ENCODE measurements at regions not wholly inside any gene's neighbourhood (a gene's known extent, or its start where the extent isn't known, plus 50 kb on each side); places are given as distances from the start of the nearest gene placed in this dataset.
"Not testable (repeated sequence)": the region's sequence is repeated elsewhere in the genome, so short reads cannot be mapped to it uniquely, and the experiment has no call there.

- DNase-seq (ENCODE audit: low read depth in 2 of 2) = no peak
These were observed 898.2 kb downstream of the MCTP2 start for GRCh38 chr15:95129574-95129973.

GRCh38 chr15:95131131-95131556 lies 899.8 kb downstream of the MCTP2 start:
- no peak for DNase-seq (ENCODE audit: low read depth in 2 of 2)

GRCh38 chr15:95132774-95133173 lies 901.4 kb downstream of the MCTP2 start:
- DNase-seq (ENCODE audit: low read depth in 2 of 2) = no peak

DNA sequence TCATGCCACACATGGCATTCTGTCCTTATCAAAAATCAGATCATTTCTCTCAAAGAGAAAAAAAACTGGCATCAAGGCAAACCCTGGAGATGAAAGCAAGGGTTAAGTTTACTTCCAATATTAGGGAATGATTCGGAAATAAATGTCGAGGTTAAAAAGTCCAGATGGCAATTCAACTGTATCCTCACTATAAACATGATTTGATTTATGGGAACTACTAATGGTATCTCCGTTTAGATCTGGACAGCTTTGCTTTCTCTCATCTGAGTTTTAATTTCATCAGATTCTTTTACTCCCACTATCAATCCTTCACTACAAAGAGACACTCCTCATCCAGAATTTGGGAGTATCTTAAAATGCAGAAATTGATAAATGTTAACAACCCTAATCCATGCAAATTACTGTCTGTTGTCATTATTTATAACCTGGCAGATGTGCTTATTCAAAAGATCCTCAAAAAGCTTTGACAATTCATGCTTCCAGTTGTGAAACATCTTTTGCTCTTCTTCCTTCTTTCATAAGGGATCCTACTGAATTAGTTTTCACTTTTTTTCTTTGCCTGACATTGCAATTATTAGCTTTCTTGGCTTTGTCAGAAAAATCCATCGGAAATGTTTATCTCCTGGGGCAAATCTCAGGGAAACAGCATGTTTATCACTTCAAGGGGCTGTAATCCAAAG lies 903.2 kb downstream of the MCTP2 start:
- DNase-seq (ENCODE audit: low read depth in 2 of 2) = no peak

DNA sequence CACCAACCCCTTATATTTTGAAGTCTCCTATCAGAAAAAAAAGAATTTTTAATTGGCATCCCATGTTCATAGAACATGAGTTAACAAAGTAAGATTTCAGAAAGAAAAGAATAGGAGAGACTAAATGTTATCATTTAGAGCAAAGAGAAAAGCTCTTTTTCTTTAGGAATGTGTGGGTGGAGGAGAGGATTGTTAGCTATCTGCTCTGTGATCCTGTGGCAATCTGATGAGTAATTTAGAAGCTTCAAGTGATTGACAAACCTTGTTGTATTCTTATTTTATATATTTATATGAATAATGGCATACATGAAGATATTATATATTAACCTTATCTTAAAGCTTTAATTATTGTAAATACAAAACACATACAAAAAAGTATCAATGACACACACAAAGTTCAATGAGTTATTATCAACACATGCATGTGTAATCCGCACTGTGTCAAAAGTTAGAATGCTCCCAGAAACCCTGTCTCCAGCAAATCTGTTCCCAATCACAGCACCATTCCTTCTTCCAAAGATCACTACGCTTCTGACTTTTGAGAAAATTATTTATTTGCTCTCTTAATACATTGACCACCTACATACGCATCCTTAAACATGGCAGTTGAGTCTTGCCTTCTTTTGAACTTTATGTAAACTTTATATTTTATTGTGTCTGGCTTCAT lies 907.4 kb downstream of the MCTP2 start:
- no peak for DNase-seq (ENCODE audit: low read depth in 2 of 2)

GRCh38 chr15:95141486-95141885 lies 910.1 kb downstream of the MCTP2 start:
- no peak for DNase-seq (ENCODE audit: low read depth in 2 of 2)

DNA sequence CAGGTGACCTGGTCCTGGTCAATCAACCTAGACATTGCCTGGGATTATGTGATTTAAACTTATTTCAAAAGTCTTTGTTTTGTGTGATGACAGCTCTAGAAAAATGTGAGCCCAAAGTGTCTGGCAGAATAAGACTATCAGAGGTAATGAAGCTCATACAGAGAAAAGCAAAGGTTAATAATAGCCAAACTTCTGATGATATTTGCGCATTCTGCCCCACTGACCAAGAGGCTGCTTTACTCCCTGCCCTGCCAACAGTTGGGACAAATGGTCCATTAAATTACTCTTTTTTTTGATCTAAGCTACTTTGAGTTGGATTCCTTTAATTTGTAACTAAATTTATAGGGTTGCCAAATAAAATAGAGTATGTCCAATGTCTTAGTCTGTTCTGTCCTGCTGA lies 911.2 kb downstream of the MCTP2 start:
- DNase-seq (ENCODE audit: low read depth in 2 of 2) = no peak

DNA sequence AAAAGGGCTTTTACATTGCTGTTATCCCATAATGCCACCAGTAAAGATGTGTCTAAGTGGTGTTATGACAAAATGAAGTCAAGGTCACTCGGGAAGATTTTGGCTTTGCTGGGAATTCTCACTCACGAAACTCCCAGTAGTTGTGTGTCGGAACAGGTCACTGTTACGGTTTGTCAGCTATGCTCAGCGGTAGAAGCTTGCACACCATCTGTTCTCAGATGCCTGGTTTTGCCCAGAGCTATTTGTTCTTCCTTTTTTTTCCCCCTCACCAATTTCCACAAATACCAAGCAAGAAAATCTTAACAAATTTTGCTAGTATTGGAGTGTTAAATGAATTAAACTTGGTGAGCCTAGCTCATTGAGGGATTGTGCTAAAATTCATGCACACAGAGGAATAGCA lies 915.1 kb downstream of the MCTP2 start:
- DNase-seq (ENCODE audit: low read depth in 2 of 2) = no peak

- no peak for DNase-seq (ENCODE audit: low read depth in 2 of 2)
These were observed 916.8 kb downstream of the MCTP2 start for GRCh38 chr15:95148183-95148582.

GRCh38 chr15:95149036-95149435 lies 917.7 kb downstream of the MCTP2 start:
- no peak for DNase-seq (ENCODE audit: low read depth in 2 of 2)

DNA sequence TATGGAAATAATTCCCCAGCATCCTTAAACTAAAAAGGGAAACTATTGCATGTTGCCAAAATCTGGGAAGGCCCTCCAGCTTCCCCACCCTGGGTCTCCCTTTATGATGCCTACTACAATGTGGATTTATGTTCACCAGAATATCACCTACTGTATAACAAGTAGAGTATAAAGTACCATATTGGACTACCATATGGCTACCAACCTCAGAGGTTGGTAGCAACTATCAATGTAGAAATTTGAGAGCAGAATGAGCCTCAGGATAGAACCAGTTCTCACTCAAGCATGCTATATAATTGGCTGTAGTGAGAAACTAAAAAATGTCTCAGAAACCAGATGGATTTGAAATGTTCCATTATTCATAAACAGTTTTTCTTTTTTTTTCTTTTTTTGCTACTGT lies 918.4 kb downstream of the MCTP2 start:
- DNase-seq (ENCODE audit: low read depth in 2 of 2) = no peak

- no peak for DNase-seq (ENCODE audit: low read depth in 2 of 2)
These were observed 919.1 kb downstream of the MCTP2 start for GRCh38 chr15:95150466-95150865.

- no peak for DNase-seq (ENCODE audit: low read depth in 2 of 2)
These were observed 921.4 kb downstream of the MCTP2 start for GRCh38 chr15:95152741-95153140.

DNA sequence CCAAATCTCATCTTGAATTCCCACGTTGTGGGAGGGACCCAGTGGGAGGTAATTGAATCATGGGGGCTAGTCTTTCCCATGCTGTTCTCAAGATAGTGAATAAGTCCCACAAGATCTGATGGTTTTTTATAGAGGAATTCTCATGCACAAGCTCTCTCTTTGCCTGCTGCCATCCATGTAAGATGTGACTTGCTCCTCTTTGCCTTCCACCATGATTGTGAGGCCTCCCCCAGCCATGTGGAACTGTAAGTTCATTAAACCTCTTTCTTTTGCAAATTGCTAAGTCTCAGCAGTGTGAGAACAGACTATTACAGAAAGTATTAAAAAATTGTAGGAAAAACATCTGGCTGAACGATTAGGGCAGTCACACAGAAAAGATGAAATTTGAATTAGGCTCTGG lies 921.8 kb downstream of the MCTP2 start:
- not testable (repeated sequence) for DNase-seq (ENCODE audit: low read depth in 2 of 2)

DNA sequence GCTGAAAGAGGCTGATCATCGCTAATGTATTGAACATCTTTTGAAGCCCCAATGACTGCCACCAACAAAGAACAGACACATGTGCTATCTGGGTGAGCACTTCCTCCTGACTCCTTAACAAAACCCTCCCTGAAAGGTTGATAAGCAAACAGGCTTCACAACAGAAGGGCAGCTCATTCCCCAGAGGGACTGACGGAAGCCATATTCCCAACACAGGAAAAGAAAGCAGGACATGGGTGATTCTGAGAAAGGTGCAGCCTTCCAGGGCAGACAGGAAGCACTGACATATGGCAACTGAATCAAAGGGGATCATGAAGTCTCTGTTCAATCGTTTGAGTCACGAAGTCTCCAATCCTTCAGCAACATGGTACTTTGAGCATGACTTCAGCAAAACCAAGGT lies 929.0 kb downstream of the MCTP2 start:
- DNase-seq (ENCODE audit: low read depth in 2 of 2) = no peak

DNA sequence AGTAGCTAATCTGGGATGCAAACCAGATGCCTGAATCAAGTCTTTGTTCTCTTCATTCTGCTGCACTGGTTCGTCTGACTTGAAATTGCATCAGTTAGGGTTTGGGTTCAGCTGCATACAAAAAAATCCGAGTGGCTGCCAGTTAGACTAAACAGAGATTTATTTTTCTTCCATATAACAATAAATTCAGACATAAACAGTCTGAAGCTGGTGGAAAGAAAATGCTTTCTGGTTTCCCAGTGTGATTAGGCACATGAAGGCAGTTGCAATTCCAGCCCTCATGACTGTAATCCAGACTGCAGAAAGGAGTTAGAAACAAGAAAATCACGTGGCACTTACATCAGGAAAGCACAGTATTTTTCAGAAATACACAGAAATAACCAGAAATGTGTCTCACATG lies 930.7 kb downstream of the MCTP2 start:
- no peak for DNase-seq (ENCODE audit: low read depth in 2 of 2)

GRCh38 chr15:95162531-95162930 lies 931.2 kb downstream of the MCTP2 start:
- DNase-seq (ENCODE audit: low read depth in 2 of 2) = no peak

DNA sequence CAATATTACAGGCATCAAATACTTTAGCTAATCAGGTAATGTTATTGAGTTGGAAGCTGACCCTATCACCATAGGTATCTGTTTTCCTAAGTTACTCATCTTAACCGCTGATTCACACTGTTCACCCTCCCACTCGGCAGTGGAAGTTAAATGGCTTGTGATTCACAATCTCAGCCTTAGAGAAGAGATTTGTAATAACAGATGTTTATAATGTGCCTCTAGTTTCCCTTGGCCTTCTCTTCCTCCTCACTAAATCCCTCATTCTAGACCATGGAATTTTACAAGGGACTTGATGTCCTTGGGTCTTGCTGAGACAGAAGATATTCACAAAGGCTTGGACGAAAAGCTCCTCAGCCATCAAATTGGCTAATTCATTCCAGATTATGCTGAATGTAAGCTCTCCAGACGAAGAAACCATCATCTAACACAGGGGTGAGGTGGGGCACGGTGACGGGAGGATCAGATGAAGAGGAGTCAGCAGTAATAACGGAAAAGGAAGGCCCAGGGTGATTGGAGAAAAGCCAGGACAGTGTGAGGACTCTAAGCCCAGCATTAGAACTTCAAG lies 931.7 kb downstream of the MCTP2 start:
- no peak for DNase-seq (ENCODE audit: low read depth in 2 of 2)

DNA sequence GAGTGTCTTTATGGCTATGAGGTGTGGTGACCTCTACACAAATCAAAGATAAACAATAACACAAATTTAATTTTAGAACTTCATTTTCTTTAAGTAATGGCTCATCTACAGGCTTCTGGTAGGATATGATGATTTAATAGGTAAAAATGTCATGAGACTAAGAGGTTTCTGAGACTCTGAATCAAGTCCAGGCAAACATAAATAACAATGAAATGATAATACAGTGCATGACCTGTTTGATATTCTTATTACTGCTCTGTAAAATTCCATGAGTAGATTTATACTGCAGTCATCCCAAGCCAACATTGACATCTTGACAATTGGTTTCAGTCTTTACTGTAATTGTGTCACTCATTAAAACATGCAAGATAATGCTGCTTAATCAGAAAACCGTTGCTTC lies 936.8 kb downstream of the MCTP2 start:
- DNase-seq (ENCODE audit: low read depth in 2 of 2) = no peak

- DNase-seq (ENCODE audit: low read depth in 2 of 2) = no peak
These were observed 937.6 kb downstream of the MCTP2 start for GRCh38 chr15:95168951-95169431.

- DNase-seq (ENCODE audit: low read depth in 2 of 2) = no peak
These were observed 938.4 kb downstream of the MCTP2 start for GRCh38 chr15:95169541-95170459.

All from stimulated activated CD8-positive, alpha-beta memory T cell treated with anti-CD3 and anti-CD28 coated beads, Interleukin-2, amount 100 ng/mL, for 48 hours (primary cell).